ENCODE measurements at regions not wholly inside any gene's neighbourhood (a gene's known extent, or its start where the extent isn't known, plus 50 kb on each side); places are given as distances from the start of the nearest gene placed in this dataset.

GRCh38 chr6:80469977-80470376, 363.5 kb downstream of the BCKDHB start:
- POLR2A ChIA-PET, result no interaction called here
- Mint-ChIP-seq H3K27me3 (no peaks in the 10 kb centered on the region), H3K9me3 (no peaks in the 10 kb centered on the region), H3K4me1 (no peaks in the 10 kb centered on the region), H3K27ac (no peak overlapping the region), H3K4me3 (no peak overlapping the region), H3K36me3 (ENCODE audit: low read depth) (no peaks in the 10 kb centered on the region)
- CTCF ChIA-PET, result no interaction called here
- no peak for DNase-seq

- Mint-ChIP-seq H3K4me3 (no peak overlapping the region), H3K4me1 (no peaks in the 10 kb centered on the region), H3K36me3 (ENCODE audit: low read depth) (no peaks in the 10 kb centered on the region), H3K9me3 (no peaks in the 10 kb centered on the region), H3K27ac (no peak overlapping the region), H3K27me3 (no peaks in the 10 kb centered on the region)
- POLR2A ChIA-PET, result no interaction called here
- no peak for DNase-seq
- CTCF ChIA-PET, result interaction anchor here (0.5 kb wide), 1 partner anchor 244 kb away, joined by 3 read pairs; no protein-coding TSS in a partner anchor
Measured at GRCh38 chr6:80468398-80468797, 361.9 kb downstream of the BCKDHB start.

GRCh38 chr6:80467408-80467807, 360.9 kb downstream of the BCKDHB start:
- Mint-ChIP-seq H3K4me3 (no peak overlapping the region), H3K4me1 (no peaks in the 10 kb centered on the region), H3K27ac (no peak overlapping the region), H3K36me3 (ENCODE audit: low read depth) (no peaks in the 10 kb centered on the region), H3K9me3 (no peaks in the 10 kb centered on the region), H3K27me3 (no peaks in the 10 kb centered on the region)
- POLR2A ChIA-PET, result no interaction called here
- DNase-seq, result no peak
- CTCF ChIA-PET, result no interaction called here

GRCh38 chr6:80466981-80467380, 360.5 kb downstream of the BCKDHB start:
- CTCF ChIA-PET, result no interaction called here
- Mint-ChIP-seq H3K4me1 (no peaks in the 10 kb centered on the region), H3K9me3 (no peaks in the 10 kb centered on the region), H3K4me3 (no peak overlapping the region), H3K27me3 (no peaks in the 10 kb centered on the region), H3K36me3 (ENCODE audit: low read depth) (no peaks in the 10 kb centered on the region), H3K27ac (no peak overlapping the region)
- no peak for DNase-seq
- POLR2A ChIA-PET, result no interaction called here

GRCh38 chr6:80465513-80465912, 359.0 kb downstream of the BCKDHB start:
- ChIA-PET CTCF (no interaction called here), POLR2A (no interaction called here)
- H3K4me1 Mint-ChIP-seq, result no peaks in the 10 kb centered on the region
- H3K27ac Mint-ChIP-seq, result no peak overlapping the region
- no peak overlapping the region for H3K4me3 Mint-ChIP-seq
- DNase-seq, result no peak
- no peaks in the 10 kb centered on the region for H3K36me3 Mint-ChIP-seq (ENCODE audit: low read depth)
- no peaks in the 10 kb centered on the region for H3K9me3 Mint-ChIP-seq
- no peaks in the 10 kb centered on the region for H3K27me3 Mint-ChIP-seq

GRCh38 chr6:80464901-80465300, 358.4 kb downstream of the BCKDHB start:
- Mint-ChIP-seq H3K27me3 (no peaks in the 10 kb centered on the region), H3K4me3 (no peak overlapping the region), H3K36me3 (ENCODE audit: low read depth) (no peaks in the 10 kb centered on the region), H3K4me1 (no peaks in the 10 kb centered on the region), H3K27ac (no peak overlapping the region), H3K9me3 (no peaks in the 10 kb centered on the region)
- CTCF ChIA-PET, result no interaction called here
- DNase-seq, result no peak
- POLR2A ChIA-PET, result no interaction called here

GRCh38 chr6:80463197-80463596, 356.7 kb downstream of the BCKDHB start:
- Mint-ChIP-seq H3K27ac (no peak overlapping the region), H3K4me1 (no peaks in the 10 kb centered on the region), H3K9me3 (no peaks in the 10 kb centered on the region), H3K4me3 (no peak overlapping the region), H3K36me3 (ENCODE audit: low read depth) (no peaks in the 10 kb centered on the region), H3K27me3 (no peaks in the 10 kb centered on the region)
- DNase-seq, result no peak
- POLR2A ChIA-PET, result no interaction called here
- CTCF ChIA-PET, result no interaction called here

GRCh38 chr6:80460257-80460865, 353.9 kb downstream of the BCKDHB start:
- no peaks in the 10 kb centered on the region for H3K4me1 Mint-ChIP-seq
- H3K9me3 Mint-ChIP-seq, result no peaks in the 10 kb centered on the region
- no peak for DNase-seq
- no peak overlapping the region for H3K4me3 Mint-ChIP-seq
- H3K36me3 Mint-ChIP-seq (ENCODE audit: low read depth), result no peaks in the 10 kb centered on the region
- no peak overlapping the region for H3K27ac Mint-ChIP-seq
- H3K27me3 Mint-ChIP-seq, result no peaks in the 10 kb centered on the region
- CTCF ChIA-PET, result interaction anchor here (0.5 kb wide), 1 partner anchor 561 kb away, joined by 3 read pairs; no protein-coding TSS in a partner anchor
- POLR2A ChIA-PET, result no interaction called here

GRCh38 chr6:80457439-80457933, 351.0 kb downstream of the BCKDHB start:
- no peaks in the 10 kb centered on the region for H3K27me3 Mint-ChIP-seq

GRCh38 chr6:80456724-80457438, 350.4 kb downstream of the BCKDHB start:
- Mint-ChIP-seq H3K36me3 (ENCODE audit: low read depth) (no peaks in the 10 kb centered on the region), H3K4me1 (no peaks in the 10 kb centered on the region), H3K9me3 (no peaks in the 10 kb centered on the region), H3K27ac (no peak overlapping the region), H3K4me3 (no peak overlapping the region), H3K27me3 (no peaks in the 10 kb centered on the region)
- CTCF ChIA-PET, result no interaction called here
- POLR2A ChIA-PET, result no interaction called here
- no peak for DNase-seq

More at GRCh38 chr6:80457439-80457933, 351.0 kb downstream of the BCKDHB start:
- Mint-ChIP-seq H3K4me3 (no peak overlapping the region), H3K36me3 (ENCODE audit: low read depth) (no peaks in the 10 kb centered on the region), H3K9me3 (no peaks in the 10 kb centered on the region), H3K4me1 (no peaks in the 10 kb centered on the region), H3K27ac (no peak overlapping the region)
- CTCF ChIA-PET, result interaction anchor here (1.5 kb wide), 1 partner anchor 15 kb away, joined by 3 read pairs; no protein-coding TSS in a partner anchor
- POLR2A ChIA-PET, result no interaction called here
- no peak for DNase-seq

- Mint-ChIP-seq H3K27me3 (no peaks in the 10 kb centered on the region), H3K4me3 (no peak overlapping the region), H3K4me1 (no peaks in the 10 kb centered on the region), H3K27ac (no peak overlapping the region), H3K36me3 (ENCODE audit: low read depth) (no peaks in the 10 kb centered on the region), H3K9me3 (no peaks in the 10 kb centered on the region)
- CTCF ChIA-PET, result no interaction called here
- no peak for DNase-seq
- POLR2A ChIA-PET, result no interaction called here
Measured at GRCh38 chr6:80454661-80455365, 348.3 kb downstream of the BCKDHB start.

- no peaks in the 10 kb centered on the region for H3K9me3 Mint-ChIP-seq
- no peak overlapping the region for H3K4me3 Mint-ChIP-seq
- ChIA-PET CTCF (no interaction called here), POLR2A (no interaction called here)
- H3K27me3 Mint-ChIP-seq, result no peaks in the 10 kb centered on the region
- no peak for DNase-seq
- no peaks in the 10 kb centered on the region for H3K4me1 Mint-ChIP-seq
- no peak overlapping the region for H3K27ac Mint-ChIP-seq
- H3K36me3 Mint-ChIP-seq (ENCODE audit: low read depth), result no peaks in the 10 kb centered on the region
Measured at GRCh38 chr6:80454197-80454596, 347.7 kb downstream of the BCKDHB start.

- CTCF ChIA-PET, result no interaction called here
- H3K9me3 Mint-ChIP-seq, result no peaks in the 10 kb centered on the region
Measured at GRCh38 chr6:80449726-80450125, 343.3 kb downstream of the BCKDHB start.

More at GRCh38 chr6:80449726-80450125, 343.3 kb downstream of the BCKDHB start:
- Mint-ChIP-seq H3K36me3 (ENCODE audit: low read depth) (no peaks in the 10 kb centered on the region), H3K4me1 (no peaks in the 10 kb centered on the region), H3K27ac (no peak overlapping the region), H3K4me3 (no peak overlapping the region), H3K27me3 (no peaks in the 10 kb centered on the region)
- POLR2A ChIA-PET, result no interaction called here
- DNase-seq, result no peak
